CD4-positive, alpha-beta T cell (primary cell): ENCODE measurements at regions not wholly inside any gene's neighbourhood (a gene's known extent, or its start where the extent isn't known, plus 50 kb on each side); places are given as distances from the start of the nearest gene placed in this dataset.
A peak's percentile ranks its signal among the peaks of the same experiment; 100 is the strongest.

Experiments
- ATAC-seq: fragments of 200-7000 bp; cut with Tn5 transposase; one replicate; pipeline ENCODE4 v1.10.0; 2022; ENCODE audit warnings: mild to moderate bottlenecking; ENCODE audit not compliant: poor library complexity
- CTCF ChIA-PET: fragments of 350-600 bp; sonication (Branson Sonifier 250); formaldehyde crosslinking; loops from one replicate; lab custom pipeline; 2021; ENCODE audit warnings: antibody characterized with exemption, inconsistent platforms; lab: Charles Lee
- POLR2A ChIA-PET: fragments of 350-600 bp; sonication (Branson Sonifier 250); formaldehyde crosslinking; loops from one replicate; lab custom pipeline; 2021; ENCODE audit warnings: antibody characterized with exemption, inconsistent platforms; lab: Charles Lee
- DNase-seq, 14 experiments: peaks; one replicate each; pipeline ENCODE4 v3.0.0-alpha.2; 2013 to 2020; ENCODE audit warnings: mixed read lengths in 2 of 14
- H3K27ac ChIP-seq, 2 donors: one replicate each; pipeline versions ENCODE4 v1.5.1 to v1.7.0; 2013; ENCODE audit warnings: low read length in 2 of 2, low read depth in 1 of 2, mild to moderate bottlenecking in 1 of 2
- H3K27me3 ChIP-seq, 2 experiments: 1 replicate in 1 of 2; 2 replicates in 1 of 2; pipeline versions ENCODE4 v1.6.1 to v1.7.0; 2013; ENCODE audit warnings: low read length in 2 of 2, control low read depth in 1 of 2, mild to moderate bottlenecking in 1 of 2, moderate library complexity in 1 of 2; ENCODE audit not compliant: insufficient read depth in 2 of 2, control insufficient read depth in 1 of 2
- H3K36me3 ChIP-seq: one replicate; pipeline ENCODE4 v1.6.1; 2013; ENCODE audit warnings: low read length, control low read depth; ENCODE audit not compliant: insufficient read depth
- H3K4me1 ChIP-seq: one replicate; pipeline ENCODE4 v1.6.1; 2013; ENCODE audit warnings: low read length, control low read depth; ENCODE audit not compliant: insufficient read depth
- H3K4me3 ChIP-seq: one replicate; pipeline ENCODE4 v1.5.1; 2013; ENCODE audit warnings: mild to moderate bottlenecking, low read length, moderate library complexity
- H3K9me3 ChIP-seq, 2 experiments: 1 replicate in 1 of 2; 2 replicates in 1 of 2; pipeline versions ENCODE4 v1.6.1 to v1.7.0; 2013; ENCODE audit warnings: low read length in 2 of 2, mild to moderate bottlenecking in 2 of 2, control low read depth in 1 of 2, moderate library complexity in 1 of 2; ENCODE audit not compliant: control insufficient read depth in 1 of 2, insufficient read depth in 1 of 2
- H3K27ac Mint-ChIP-seq: one replicate; pipeline ENCODE4 v1.8.0; 2020; ENCODE audit warnings: mixed read lengths
- H3K27me3 Mint-ChIP-seq: one replicate; pipeline ENCODE4 v1.8.0; 2021; ENCODE audit warnings: mixed read lengths
- H3K36me3 Mint-ChIP-seq: one replicate; pipeline ENCODE4 v1.8.0; 2021; ENCODE audit warnings: low read depth, mixed read lengths
- H3K4me1 Mint-ChIP-seq: one replicate; pipeline ENCODE4 v1.8.0; 2021; ENCODE audit warnings: low read depth, mixed read lengths
- H3K4me3 Mint-ChIP-seq: one replicate; pipeline ENCODE4 v1.8.0; 2020; ENCODE audit warnings: mild to moderate bottlenecking, mixed read lengths
- H3K9me3 Mint-ChIP-seq: one replicate; pipeline ENCODE4 v1.8.0; 2020; ENCODE audit warnings: mixed read lengths
- intact Hi-C, 2 experiments: fragments of 100-400 bp; cut with DNase I in 1 of 2; cut with micrococcal nuclease in 1 of 2; formaldehyde crosslinking; loops; one replicate each; pipeline versions ENCODE4 v1.15.1 to v1.9.0; 2023 to 2025; cut with DNase I, micrococcal nuclease
- TF ChIP-seq, protein P1 (sequence below): fragments of 200-600 bp; IDR thresholded peaks from one replicate; pipeline ENCODE4 v1.8.0; 2022; ENCODE audit warnings: antibody characterized with exemption, mild to moderate bottlenecking

DNA sequence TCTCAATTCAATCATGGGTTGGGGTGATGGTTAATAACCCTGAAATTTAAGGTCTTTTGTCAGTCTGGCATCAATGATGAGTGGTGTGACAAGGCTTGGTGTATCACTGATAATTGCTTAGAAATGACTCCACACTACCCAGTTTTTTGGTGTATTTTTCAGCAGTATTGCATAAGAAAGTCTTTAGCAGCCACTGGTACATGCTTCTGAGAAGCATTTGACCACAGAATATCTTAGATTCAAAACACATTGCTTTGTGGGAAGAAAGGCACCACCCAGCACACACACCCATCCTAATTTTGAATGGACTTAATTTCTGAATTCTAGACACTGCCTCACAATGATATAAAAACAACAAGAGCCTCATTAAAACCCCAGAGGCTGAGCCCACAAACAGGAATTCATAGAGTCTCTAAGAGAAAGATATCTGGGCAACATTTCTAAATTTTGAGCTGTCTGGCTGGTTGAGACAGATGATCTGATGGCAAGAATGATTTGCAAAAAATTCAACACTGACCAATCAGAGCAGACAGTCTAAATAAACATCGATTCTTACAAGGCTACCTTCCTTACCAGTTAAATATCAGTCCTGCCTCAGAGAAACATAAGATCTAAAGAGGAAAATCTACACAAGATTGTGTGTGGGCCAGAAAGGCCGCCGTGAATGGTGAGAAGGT, 114.7 kb upstream of the CYP1B1 start:
- Mint-ChIP-seq H3K27ac (no peak overlapping the region), H3K9me3 (no peaks in the 10 kb centered on the region), H3K4me3 (no peak overlapping the region), H3K27me3 (no peaks in the 10 kb centered on the region), H3K4me1 (peaks cover 10% of the 10 kb centered on the region), H3K36me3 (no peaks in the 10 kb centered on the region)
- TF ChIP-seq, protein P1, sequence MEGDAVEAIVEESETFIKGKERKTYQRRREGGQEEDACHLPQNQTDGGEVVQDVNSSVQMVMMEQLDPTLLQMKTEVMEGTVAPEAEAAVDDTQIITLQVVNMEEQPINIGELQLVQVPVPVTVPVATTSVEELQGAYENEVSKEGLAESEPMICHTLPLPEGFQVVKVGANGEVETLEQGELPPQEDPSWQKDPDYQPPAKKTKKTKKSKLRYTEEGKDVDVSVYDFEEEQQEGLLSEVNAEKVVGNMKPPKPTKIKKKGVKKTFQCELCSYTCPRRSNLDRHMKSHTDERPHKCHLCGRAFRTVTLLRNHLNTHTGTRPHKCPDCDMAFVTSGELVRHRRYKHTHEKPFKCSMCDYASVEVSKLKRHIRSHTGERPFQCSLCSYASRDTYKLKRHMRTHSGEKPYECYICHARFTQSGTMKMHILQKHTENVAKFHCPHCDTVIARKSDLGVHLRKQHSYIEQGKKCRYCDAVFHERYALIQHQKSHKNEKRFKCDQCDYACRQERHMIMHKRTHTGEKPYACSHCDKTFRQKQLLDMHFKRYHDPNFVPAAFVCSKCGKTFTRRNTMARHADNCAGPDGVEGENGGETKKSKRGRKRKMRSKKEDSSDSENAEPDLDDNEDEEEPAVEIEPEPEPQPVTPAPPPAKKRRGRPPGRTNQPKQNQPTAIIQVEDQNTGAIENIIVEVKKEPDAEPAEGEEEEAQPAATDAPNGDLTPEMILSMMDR: no peak
- Histone ChIP-seq H3K36me3 (no peaks in the 10 kb centered on the region), H3K4me3 (no peak overlapping the region), H3K9me3 (no peaks in the 10 kb centered on the region), H3K27me3 (no peaks in the 10 kb centered on the region), H3K27ac (no peak overlapping the region), H3K4me1 (no peaks in the 10 kb centered on the region)
- ChIA-PET POLR2A (no interaction called here), CTCF (no interaction called here)
- DNase-seq: no peak
- intact Hi-C loops: no loop called here
- no peak for ATAC-seq

DNA sequence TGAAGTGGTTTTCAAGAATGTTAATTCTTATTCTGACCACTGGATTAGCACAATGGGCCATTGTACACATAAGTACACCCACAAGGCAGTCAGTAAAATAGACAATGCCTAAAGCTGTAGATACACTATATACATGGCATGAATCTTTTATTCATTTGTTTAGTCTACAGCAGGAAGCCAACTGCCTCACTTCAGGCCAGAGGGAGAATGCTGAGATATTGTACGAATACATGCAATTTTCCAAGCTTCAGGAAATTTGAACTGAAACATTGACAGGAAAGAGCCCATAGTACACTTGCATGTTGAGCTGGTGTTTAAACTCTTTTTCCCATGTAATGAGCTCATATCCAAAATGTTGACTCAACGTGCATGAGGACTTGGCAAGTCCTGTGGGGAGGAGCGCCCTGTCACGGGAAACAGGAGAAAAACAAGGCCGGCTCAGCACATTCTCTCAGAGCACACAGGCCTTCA, 111.6 kb upstream of the CYP1B1 start:
- no peak overlapping the region for H3K27ac Mint-ChIP-seq
- POLR2A ChIA-PET: no interaction called here
- CTCF ChIA-PET: no interaction called here

DNA sequence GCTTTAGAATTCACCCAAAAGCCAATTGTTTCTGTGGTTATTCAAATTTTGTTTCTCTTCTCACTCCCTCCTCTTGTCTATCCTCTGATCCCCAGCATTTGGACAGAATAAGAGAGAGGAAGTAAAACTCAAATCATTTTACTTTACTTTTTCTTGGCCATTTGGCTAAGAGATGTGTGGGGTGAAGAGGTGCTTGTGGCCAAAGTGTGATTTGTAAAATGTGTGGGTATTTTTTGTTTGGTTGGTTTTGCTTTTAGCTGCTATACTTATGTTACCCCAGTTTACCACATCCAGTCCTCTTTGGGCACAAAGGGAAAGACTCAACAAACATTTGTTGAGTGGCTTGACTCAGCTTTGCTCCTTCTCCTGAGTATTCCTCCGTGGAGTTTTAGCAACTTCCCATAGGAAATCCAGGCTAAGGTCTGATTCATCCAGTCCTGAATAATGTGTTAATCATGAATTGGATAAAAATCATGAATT, 109.1 kb upstream of the CYP1B1 start:
- H3K9me3 ChIP-seq: no peaks in the 10 kb centered on the region
- no peaks in the 10 kb centered on the region for H3K4me1 Mint-ChIP-seq
- H3K27ac ChIP-seq: no peak overlapping the region
- no peaks in the 10 kb centered on the region for H3K36me3 ChIP-seq
- no peaks in the 10 kb centered on the region for H3K36me3 Mint-ChIP-seq
- intact Hi-C loops: no loop called here
- peaks cover 0 to 10% of the 10 kb centered on the region in 2 experiments for H3K27me3 ChIP-seq
- no peak overlapping the region for H3K27ac Mint-ChIP-seq
- H3K27me3 Mint-ChIP-seq: peaks cover 11% of the 10 kb centered on the region
- DNase-seq (peak in 1 of 14 experiments; percentile 39), ATAC-seq (no peak)
- no peaks in the 10 kb centered on the region for H3K4me1 ChIP-seq
- no peaks in the 10 kb centered on the region for H3K9me3 Mint-ChIP-seq
- no peak overlapping the region for H3K4me3 ChIP-seq
- POLR2A ChIA-PET: no interaction called here
- H3K4me3 Mint-ChIP-seq: no peak overlapping the region
- CTCF ChIA-PET: no interaction called here
- TF ChIP-seq, protein P1: no peak

More for the DNA sequence above, 111.6 kb upstream of the CYP1B1 start:
- no peaks in the 10 kb centered on the region for H3K36me3 Mint-ChIP-seq
- Histone ChIP-seq H3K4me3 (no peak overlapping the region), H3K36me3 (no peaks in the 10 kb centered on the region), H3K4me1 (no peaks in the 10 kb centered on the region), H3K27ac (no peak overlapping the region), H3K27me3 (peaks cover 0 to 4% of the 10 kb centered on the region in 2 experiments), H3K9me3 (no peaks in the 10 kb centered on the region)
- DNase-seq: no peak
- H3K27me3 Mint-ChIP-seq: no peaks in the 10 kb centered on the region
- H3K4me1 Mint-ChIP-seq: peaks cover 3% of the 10 kb centered on the region
- H3K4me3 Mint-ChIP-seq: no peak overlapping the region
- intact Hi-C loops: no loop called here
- ATAC-seq: no peak
- TF ChIP-seq, protein P1: no peak
- H3K9me3 Mint-ChIP-seq: no peaks in the 10 kb centered on the region
